ENCODE measurements at regions not wholly inside any gene's neighbourhood (a gene's known extent, or its start where the extent isn't known, plus 50 kb on each side); places are given as distances from the start of the nearest gene placed in this dataset.

GRCh38 chr13:19324325-19324724 is 142.7 kb upstream of the TUBA3C start:
- Histone ChIP-seq H3K36me3 (no peaks in the 10 kb centered on the region), H3K27me3 (no peaks in the 10 kb centered on the region), H3K4me3 (no peak overlapping the region), H3K4me1 (no peaks in the 10 kb centered on the region), H3K9me3 (no peaks in the 10 kb centered on the region), H3K27ac (no peak overlapping the region)
- no peak for TF ChIP-seq CTCF (IDR thresholded peaks at IDR 0.05)
- DNase-seq (ENCODE audit: low spot score in 2 of 2) = no peak
- intact Hi-C loops (cut with DNase I) = no loop called here

- no peaks in the 10 kb centered on the region for H3K4me1 ChIP-seq
- no peak overlapping the region for H3K27ac ChIP-seq
- DNase-seq (ENCODE audit: low spot score in 2 of 2) = no peak
- no peak overlapping the region for H3K4me3 ChIP-seq
- H3K27me3 ChIP-seq = no peaks in the 10 kb centered on the region
- no peaks in the 10 kb centered on the region for H3K36me3 ChIP-seq
- H3K9me3 ChIP-seq = no peaks in the 10 kb centered on the region
- no peak for TF ChIP-seq CTCF (IDR thresholded peaks at IDR 0.05)
- intact Hi-C loops (cut with DNase I) = no loop called here
Observed at GRCh38 chr13:19321222-19321621, 139.6 kb upstream of the TUBA3C start.

GRCh38 chr13:19305434-19305833 is 123.8 kb upstream of the TUBA3C start:
- Histone ChIP-seq H3K27ac (no peak overlapping the region), H3K27me3 (no peaks in the 10 kb centered on the region), H3K36me3 (no peaks in the 10 kb centered on the region), H3K4me3 (no peak overlapping the region), H3K4me1 (no peaks in the 10 kb centered on the region), H3K9me3 (no peaks in the 10 kb centered on the region)
- intact Hi-C loops (cut with DNase I) = no loop called here
- TF ChIP-seq CTCF (IDR thresholded peaks at IDR 0.05) = no peak
- DNase-seq (ENCODE audit: low spot score in 2 of 2) = no peak

GRCh38 chr13:19289180-19289579 is 107.6 kb upstream of the TUBA3C start:
- DNase-seq (ENCODE audit: low spot score in 2 of 2) = no peak
- Histone ChIP-seq H3K4me3 (no peak overlapping the region), H3K4me1 (no peaks in the 10 kb centered on the region), H3K36me3 (no peaks in the 10 kb centered on the region), H3K9me3 (no peaks in the 10 kb centered on the region), H3K27ac (no peak overlapping the region), H3K27me3 (no peaks in the 10 kb centered on the region)
- intact Hi-C loops (cut with DNase I) = no loop called here
- no peak for TF ChIP-seq CTCF (IDR thresholded peaks at IDR 0.05)

- Histone ChIP-seq H3K27me3 (no peaks in the 10 kb centered on the region), H3K27ac (no peak overlapping the region), H3K9me3 (no peaks in the 10 kb centered on the region), H3K36me3 (no peaks in the 10 kb centered on the region), H3K4me1 (no peaks in the 10 kb centered on the region), H3K4me3 (no peak overlapping the region)
- TF ChIP-seq CTCF (IDR thresholded peaks at IDR 0.05) = no peak
- DNase-seq (ENCODE audit: low spot score in 2 of 2) = no peak
- intact Hi-C loops (cut with DNase I) = no loop called here
Observed at GRCh38 chr13:19283836-19284235, 102.2 kb upstream of the TUBA3C start.

- TF ChIP-seq CTCF (IDR thresholded peaks at IDR 0.05) = no peak
- no peaks in the 10 kb centered on the region for H3K27me3 ChIP-seq
- H3K9me3 ChIP-seq = no peaks in the 10 kb centered on the region
- intact Hi-C loops (cut with DNase I) = no loop called here
- H3K4me1 ChIP-seq = no peaks in the 10 kb centered on the region
- H3K4me3 ChIP-seq = no peak overlapping the region
- no peaks in the 10 kb centered on the region for H3K36me3 ChIP-seq
- H3K27ac ChIP-seq = no peak overlapping the region
- DNase-seq (ENCODE audit: low spot score in 2 of 2) = no peak
Observed at GRCh38 chr13:19268331-19268730, 86.7 kb upstream of the TUBA3C start.
